ENCODE measurements at regions not wholly inside any gene's neighbourhood (a gene's known extent, or its start where the extent isn't known, plus 50 kb on each side); places are given as distances from the start of the nearest gene placed in this dataset.

- Mint-ChIP-seq H3K27me3 (ENCODE audit: low read depth in 3 of 3) (no peaks in the 10 kb centered on the region), H3K36me3 (no peaks in the 10 kb centered on the region), H3K4me1 (no peaks in the 10 kb centered on the region)
These were observed 1120.1 kb upstream of the NCAM2 start for GRCh38 chr21:19878133-19878532.

GRCh38 chr21:19899645-19900044 lies 1098.6 kb upstream of the NCAM2 start:
- Mint-ChIP-seq H3K4me1 (peaks cover 8 to 9% of the 10 kb centered on the region in 2 donors), H3K36me3 (peaks cover 0 to 8% (median 0%) of the 10 kb centered on the region in 3 donors), H3K27me3 (ENCODE audit: low read depth in 3 of 3) (no peaks in the 10 kb centered on the region)

More at GRCh38 chr21:19878133-19878532, 1120.1 kb upstream of the NCAM2 start:
- peaks cover 0 to 11% (median 6%) of the 10 kb centered on the region in 6 donors for H3K9me3 Mint-ChIP-seq
- DNase-seq = no peak
- H3K4me3 Mint-ChIP-seq = no peak overlapping the region
- H3K27ac Mint-ChIP-seq = no peak overlapping the region

GRCh38 chr21:19900149-19900548 lies 1098.1 kb upstream of the NCAM2 start:
- no peak overlapping the region for H3K4me3 Mint-ChIP-seq
- no peaks in the 10 kb centered on the region for H3K27me3 Mint-ChIP-seq (ENCODE audit: low read depth in 3 of 3)
- no peak overlapping the region for H3K27ac Mint-ChIP-seq

More at GRCh38 chr21:19899645-19900044, 1098.6 kb upstream of the NCAM2 start:
- DNase-seq = no peak
- Mint-ChIP-seq H3K4me3 (no peak overlapping the region), H3K27ac (no peak overlapping the region), H3K9me3 (peaks cover 5 to 32% (median 11%) of the 10 kb centered on the region in 6 donors)

GRCh38 chr21:19908390-19908789 lies 1089.8 kb upstream of the NCAM2 start:
- H3K4me3 Mint-ChIP-seq = peak overlapping the region in 4 of 5 donors; percentile 36 to 66 (median 56)
- H3K9me3 Mint-ChIP-seq = peaks cover 0 to 5% (median 1%) of the 10 kb centered on the region in 6 donors
- H3K27me3 Mint-ChIP-seq (ENCODE audit: low read depth in 3 of 3) = no peaks in the 10 kb centered on the region
- no peak overlapping the region for H3K27ac Mint-ChIP-seq
- DNase-seq = peak in 2 of 3 donors; percentile 5 to 15
- peaks cover 22 to 25% of the 10 kb centered on the region in 2 donors for H3K4me1 Mint-ChIP-seq
- no peaks in the 10 kb centered on the region for H3K36me3 Mint-ChIP-seq

More at GRCh38 chr21:19900149-19900548, 1098.1 kb upstream of the NCAM2 start:
- Mint-ChIP-seq H3K4me1 (peaks cover 3 to 6% of the 10 kb centered on the region in 2 donors), H3K9me3 (peaks cover 3 to 28% (median 9%) of the 10 kb centered on the region in 6 donors), H3K36me3 (peaks cover 0 to 8% (median 0%) of the 10 kb centered on the region in 3 donors)
- no peak for DNase-seq

GRCh38 chr21:19914028-19914427 lies 1084.2 kb upstream of the NCAM2 start:
- DNase-seq = no peak
- no peak overlapping the region for H3K27ac Mint-ChIP-seq
- H3K4me1 Mint-ChIP-seq = peaks cover 5 to 6% of the 10 kb centered on the region in 2 donors
- peaks cover 0 to 6% (median 0%) of the 10 kb centered on the region in 6 donors for H3K9me3 Mint-ChIP-seq
- H3K36me3 Mint-ChIP-seq = no peaks in the 10 kb centered on the region
- H3K4me3 Mint-ChIP-seq = no peak overlapping the region
- no peaks in the 10 kb centered on the region for H3K27me3 Mint-ChIP-seq (ENCODE audit: low read depth in 3 of 3)

- H3K4me1 Mint-ChIP-seq = no peaks in the 10 kb centered on the region
- peaks cover 0 to 11% (median 1%) of the 10 kb centered on the region in 6 donors for H3K9me3 Mint-ChIP-seq
- DNase-seq = no peak
- no peaks in the 10 kb centered on the region for H3K36me3 Mint-ChIP-seq
- peaks cover 0 to 5% (median 0%) of the 10 kb centered on the region in 3 donors for H3K27me3 Mint-ChIP-seq (ENCODE audit: low read depth in 3 of 3)
- no peak overlapping the region for H3K27ac Mint-ChIP-seq
- no peak overlapping the region for H3K4me3 Mint-ChIP-seq
These were observed 1077.0 kb upstream of the NCAM2 start for GRCh38 chr21:19921211-19921610.

GRCh38 chr21:19922122-19922521 lies 1076.1 kb upstream of the NCAM2 start:
- H3K27ac Mint-ChIP-seq = no peak overlapping the region
- no peak overlapping the region for H3K4me3 Mint-ChIP-seq
- DNase-seq = no peak
- H3K4me1 Mint-ChIP-seq = no peaks in the 10 kb centered on the region
- no peaks in the 10 kb centered on the region for H3K36me3 Mint-ChIP-seq
- H3K9me3 Mint-ChIP-seq = peaks cover 0 to 11% (median 1%) of the 10 kb centered on the region in 6 donors
- H3K27me3 Mint-ChIP-seq (ENCODE audit: low read depth in 3 of 3) = peaks cover 0 to 5% (median 0%) of the 10 kb centered on the region in 3 donors

GRCh38 chr21:19935467-19935866 lies 1062.7 kb upstream of the NCAM2 start:
- H3K4me1 Mint-ChIP-seq = peaks cover 21 to 24% of the 10 kb centered on the region in 2 donors
- no peaks in the 10 kb centered on the region for H3K36me3 Mint-ChIP-seq
- peak overlapping the region in 2 of 6 donors; percentile 12 to 55 for H3K27ac Mint-ChIP-seq
- peaks cover 0 to 13% (median 6%) of the 10 kb centered on the region in 6 donors for H3K9me3 Mint-ChIP-seq
- peaks cover 0 to 1% (median 0%) of the 10 kb centered on the region in 3 donors for H3K27me3 Mint-ChIP-seq (ENCODE audit: low read depth in 3 of 3)
- DNase-seq = peak in 2 of 3 donors; percentile 5 to 11
- H3K4me3 Mint-ChIP-seq = peak overlapping the region; percentile 37 to 80 (median 56)

GRCh38 chr21:19937619-19938018 lies 1060.6 kb upstream of the NCAM2 start:
- Mint-ChIP-seq H3K4me1 (peaks cover 21 to 24% of the 10 kb centered on the region in 2 donors), H3K27me3 (ENCODE audit: low read depth in 3 of 3) (peaks cover 0 to 1% (median 0%) of the 10 kb centered on the region in 3 donors), H3K9me3 (peaks cover 0 to 14% (median 7%) of the 10 kb centered on the region in 6 donors), H3K27ac (no peak overlapping the region), H3K36me3 (no peaks in the 10 kb centered on the region), H3K4me3 (no peak overlapping the region)
- no peak for DNase-seq

- Mint-ChIP-seq H3K27ac (no peak overlapping the region), H3K4me3 (no peak overlapping the region), H3K4me1 (peaks cover 0 to 2% of the 10 kb centered on the region in 2 donors), H3K27me3 (ENCODE audit: low read depth in 3 of 3) (no peaks in the 10 kb centered on the region), H3K9me3 (peaks cover 0 to 21% (median 13%) of the 10 kb centered on the region in 6 donors), H3K36me3 (no peaks in the 10 kb centered on the region)
- no peak for DNase-seq
These were observed 1056.6 kb upstream of the NCAM2 start for GRCh38 chr21:19941626-19942025.

GRCh38 chr21:19950347-19950746 lies 1047.9 kb upstream of the NCAM2 start:
- H3K27me3 Mint-ChIP-seq (ENCODE audit: low read depth in 3 of 3) = no peaks in the 10 kb centered on the region
- no peaks in the 10 kb centered on the region for H3K4me1 Mint-ChIP-seq
- no peak overlapping the region for H3K4me3 Mint-ChIP-seq
- no peaks in the 10 kb centered on the region for H3K36me3 Mint-ChIP-seq
- DNase-seq = no peak
- no peak overlapping the region for H3K27ac Mint-ChIP-seq
- H3K9me3 Mint-ChIP-seq = peaks cover 0 to 15% (median 10%) of the 10 kb centered on the region in 6 donors

- peaks cover under 1 to 4% (median under 1%) of the 10 kb centered on the region in 3 donors for H3K36me3 Mint-ChIP-seq
- peaks cover 3 to 20% (median 13%) of the 10 kb centered on the region in 6 donors for H3K9me3 Mint-ChIP-seq
- H3K27ac Mint-ChIP-seq = no peak overlapping the region
- no peak for DNase-seq
- no peaks in the 10 kb centered on the region for H3K27me3 Mint-ChIP-seq (ENCODE audit: low read depth in 3 of 3)
- no peak overlapping the region for H3K4me3 Mint-ChIP-seq
- no peaks in the 10 kb centered on the region for H3K4me1 Mint-ChIP-seq
These were observed 1029.1 kb upstream of the NCAM2 start for GRCh38 chr21:19969156-19969555.

GRCh38 chr21:19981938-19982337 lies 1016.3 kb upstream of the NCAM2 start:
- Mint-ChIP-seq H3K27me3 (ENCODE audit: low read depth in 3 of 3) (no peaks in the 10 kb centered on the region), H3K27ac (no peak overlapping the region), H3K4me1 (no peaks in the 10 kb centered on the region), H3K36me3 (no peaks in the 10 kb centered on the region), H3K9me3 (peaks cover 0 to 11% (median 1%) of the 10 kb centered on the region in 6 donors), H3K4me3 (no peak overlapping the region)
- DNase-seq = no peak

- peaks cover 0 to 7% (median 0%) of the 10 kb centered on the region in 3 donors for H3K36me3 Mint-ChIP-seq
- no peaks in the 10 kb centered on the region for H3K4me1 Mint-ChIP-seq
- H3K9me3 Mint-ChIP-seq = peaks cover 3 to 7% (median 6%) of the 10 kb centered on the region in 6 donors
- peaks cover 0 to 3% (median 0%) of the 10 kb centered on the region in 3 donors for H3K27me3 Mint-ChIP-seq (ENCODE audit: low read depth in 3 of 3)
- H3K4me3 Mint-ChIP-seq = no peak overlapping the region
- H3K27ac Mint-ChIP-seq = no peak overlapping the region
- no peak for DNase-seq
These were observed 1011.8 kb upstream of the NCAM2 start for GRCh38 chr21:19986396-19986795.

- Mint-ChIP-seq H3K9me3 (peaks cover 3 to 11% (median 9%) of the 10 kb centered on the region in 6 donors), H3K27me3 (ENCODE audit: low read depth in 3 of 3) (peaks cover 0 to 3% (median 0%) of the 10 kb centered on the region in 3 donors), H3K36me3 (peaks cover 0 to 7% (median 0%) of the 10 kb centered on the region in 3 donors), H3K27ac (no peak overlapping the region), H3K4me1 (no peaks in the 10 kb centered on the region), H3K4me3 (no peak overlapping the region)
- no peak for DNase-seq
These were observed 1010.5 kb upstream of the NCAM2 start for GRCh38 chr21:19987671-19988070.
